SK-N-SH (cell line): ENCODE measurements at regions not wholly inside any gene's neighbourhood (a gene's known extent, or its start where the extent isn't known, plus 50 kb on each side); places are given as distances from the start of the nearest gene placed in this dataset.

Experiments used
- CTCF ChIA-PET: fragments of 300-600, 350-600 bp; formaldehyde crosslinking; extraction: SDS; loops from one replicate; lab custom pipeline; 2021; lab: Yijun Ruan, JAX
- POLR2A ChIA-PET: fragments of 350-600 bp; sonication (Branson Sonifier 250); formaldehyde crosslinking; extraction: SDS; loops from one replicate; lab custom pipeline; 2020; ENCODE audit warnings: antibody characterized with exemption, inconsistent platforms; lab: Yijun Ruan, JAX
- DNase-seq: peaks from one replicate; pipeline ENCODE4 v3.0.0; 2012
- H2AFZ ChIP-seq: fragments of 200-600 bp; sonication (generic); 2 replicates; pipeline ENCODE4 v1.8.1; 2016; ENCODE audit warnings: antibody characterized with exemption, mild to moderate bottlenecking, low read depth
- H3F3A ChIP-seq: fragments of 200-600 bp; sonication (generic); replicated peaks from 2 replicates; pipeline ENCODE3; 2016; ENCODE audit warnings: antibody characterized with exemption, mild to moderate bottlenecking; ENCODE audit not compliant: insufficient read depth
- H3K27ac ChIP-seq, 2 experiments: fragments of 200-500 bp in 1 of 2; fragments of 200-600 bp in 1 of 2; sonication (Bioruptor generic) in 1 of 2; sonication (generic), shearing (Covaris generic) in 1 of 2; 2 replicates each; pipeline versions ENCODE4 v1.5.1 to v1.6.1; 2014 to 2016; ENCODE audit warnings: low read depth in 2 of 2, inconsistent platforms in 1 of 2, low read length in 1 of 2, mild to moderate bottlenecking in 1 of 2, mixed read lengths in 1 of 2
- H3K27me3 ChIP-seq: fragments of 200-600 bp; sonication (generic), shearing (Covaris generic); 2 replicates; pipeline ENCODE4 v1.6.1; 2016; ENCODE audit warnings: mixed run types; ENCODE audit not compliant: insufficient read depth
- H3K36me3 ChIP-seq, 2 experiments: fragments of 200-500 bp in 1 of 2; fragments of 200-600 bp in 1 of 2; sonication (Bioruptor generic) in 1 of 2; sonication (generic) in 1 of 2; replicated peaks in 1 of 2; 2 replicates each; pipeline versions ENCODE3 to v1.5.1; 2014 to 2016; ENCODE audit warnings: low read length in 1 of 2, mild to moderate bottlenecking in 1 of 2; ENCODE audit not compliant: insufficient read depth in 2 of 2, control insufficient read depth in 1 of 2
- H3K4me1 ChIP-seq, 2 experiments: fragments of 200-500 bp in 1 of 2; fragments of 200-600 bp in 1 of 2; sonication (Bioruptor generic) in 1 of 2; sonication (generic), shearing (Covaris generic) in 1 of 2; 2 replicates each; pipeline versions ENCODE4 v1.5.1 to v1.6.1; 2014 to 2016; ENCODE audit warnings: low read depth in 1 of 2, low read length in 1 of 2, mixed run types in 1 of 2; ENCODE audit not compliant: insufficient read depth in 2 of 2, control insufficient read depth in 1 of 2
- H3K4me2 ChIP-seq: fragments of 200-600 bp; sonication (generic), shearing (Covaris generic); 2 replicates; pipeline ENCODE4 v1.6.1; 2017; ENCODE audit warnings: mixed run types
- H3K4me3 ChIP-seq, 2 experiments: fragments of 200-500 bp in 1 of 2; fragments of 200-600 bp in 1 of 2; sonication (Bioruptor generic) in 1 of 2; sonication (generic), shearing (Covaris generic) in 1 of 2; 2 replicates each; pipeline versions ENCODE4 v1.5.1 to v1.8.1; 2014 to 2016; ENCODE audit warnings: low read depth in 2 of 2, inconsistent platforms in 1 of 2, low read length in 1 of 2, mild to moderate bottlenecking in 1 of 2, mixed read lengths in 1 of 2, moderate library complexity in 1 of 2
- H3K79me2 ChIP-seq: fragments of 200-600 bp; sonication (generic); 2 replicates; pipeline ENCODE4 v1.8.1; 2017; ENCODE audit warnings: mild to moderate bottlenecking; ENCODE audit not compliant: insufficient read depth
- H3K9ac ChIP-seq: fragments of 200-600 bp; sonication (generic); 2 replicates; pipeline ENCODE4 v1.6.1; 2017; ENCODE audit warnings: mixed run types
- H3K9me2 ChIP-seq: fragments of 200-600 bp; sonication (generic); 2 replicates; pipeline ENCODE4 v1.6.1; 2017; ENCODE audit warnings: mixed run types
- H3K9me3 ChIP-seq: fragments of 200-600 bp; sonication (generic); 2 replicates; pipeline ENCODE4 v1.6.1; 2017; ENCODE audit warnings: mixed run types, mild to moderate bottlenecking, moderate library complexity
- H4K20me1 ChIP-seq: fragments of 200-600 bp; sonication (generic); 2 replicates; pipeline ENCODE4 v1.6.1; 2017; ENCODE audit warnings: mild to moderate bottlenecking, mixed run types; ENCODE audit not compliant: insufficient read depth
- CHD2 ChIP-seq: fragments of 150-350 bp; IDR thresholded peaks from 2 replicates; pipeline ENCODE4 v1.6.1; 2018; ENCODE audit warnings: low read length; ENCODE audit not compliant: partially characterized antibody
- ELF1 ChIP-seq: IDR thresholded peaks from 2 replicates; pipeline ENCODE4 v1.4.0; 2012
- EP300 ChIP-seq, 2 experiments: IDR thresholded peaks; 2 replicates each; pipeline versions ENCODE4 v1.4.0 to v1.6.1; 2012; ENCODE audit warnings: borderline replicate concordance in 1 of 2, low read depth in 1 of 2, low read length in 1 of 2
- EZH2phosphoT487 ChIP-seq: fragments of 200-600 bp; sonication (generic); IDR thresholded peaks from 2 replicates; pipeline ENCODE4 v1.6.1; 2017; ENCODE audit warnings: low read depth, mixed run types, mild to moderate bottlenecking, antibody characterized with exemption, moderate library complexity, borderline replicate concordance
- FOSL2 ChIP-seq: IDR thresholded peaks from 2 replicates; pipeline ENCODE4 v1.4.0; 2012; ENCODE audit warnings: low read depth, mild to moderate bottlenecking, moderate library complexity, borderline replicate concordance
- FOXJ3 ChIP-seq: sonication (generic); formaldehyde crosslinking; IDR thresholded peaks from 2 replicates; pipeline ENCODE4 v1.5.1; 2020; ENCODE audit warnings: mild to moderate bottlenecking, missing genetic modification reagents
- GABPA ChIP-seq: IDR thresholded peaks from 2 replicates; pipeline ENCODE4 v1.4.0; 2012; ENCODE audit warnings: low read depth, mild to moderate bottlenecking
- GATA2 ChIP-seq: sonication (generic); formaldehyde crosslinking; IDR thresholded peaks from 2 replicates; pipeline ENCODE4 v1.5.0; 2020; ENCODE audit warnings: mild to moderate bottlenecking, missing genetic modification reagents
- MAX ChIP-seq: IDR thresholded peaks from 2 replicates; pipeline ENCODE4 v1.4.0; 2012; ENCODE audit warnings: low read depth
- MEF2A ChIP-seq: IDR thresholded peaks from 2 replicates; pipeline ENCODE4 v1.4.0; 2012; ENCODE audit warnings: low read depth, borderline replicate concordance
- MXI1 ChIP-seq: IDR thresholded peaks from 2 replicates; pipeline ENCODE4 v1.6.1; 2012; ENCODE audit warnings: mild to moderate bottlenecking, low read depth, low read length, improper control_type of control experiment
- NRF1 ChIP-seq: IDR thresholded peaks from 2 replicates; pipeline ENCODE4 v1.6.1; 2012; ENCODE audit warnings: low read depth, mild to moderate bottlenecking, low read length
- RCOR1 ChIP-seq: fragments of 150-350 bp; IDR thresholded peaks from 2 replicates; pipeline ENCODE4 v1.6.1; 2017; ENCODE audit warnings: antibody characterized with exemption, low read length
- RFX5 ChIP-seq: IDR thresholded peaks from 2 replicates; pipeline ENCODE4 v1.6.1; 2012; ENCODE audit warnings: mild to moderate bottlenecking, improper control_type of control experiment, low read length
- RXRA ChIP-seq: IDR thresholded peaks from 2 replicates; pipeline ENCODE4 v1.4.0; 2012; ENCODE audit warnings: low read depth, mild to moderate bottlenecking, borderline replicate concordance
- SIN3A ChIP-seq: IDR thresholded peaks from 2 replicates; pipeline ENCODE4 v1.6.1; 2012; ENCODE audit warnings: low read depth, mild to moderate bottlenecking, low read length, moderate library complexity, borderline replicate concordance
- SMC3 ChIP-seq: IDR thresholded peaks from 2 replicates; pipeline ENCODE4 v1.6.1; 2012; ENCODE audit warnings: low read depth, low read length, improper control_type of control experiment
- TAF1 ChIP-seq: IDR thresholded peaks from 2 replicates; pipeline ENCODE4 v1.6.1; 2012; ENCODE audit warnings: low read depth, mild to moderate bottlenecking, low read length, moderate library complexity, borderline replicate concordance
- TCF12 ChIP-seq: IDR thresholded peaks from 2 replicates; pipeline ENCODE4 v1.4.0; 2012
- TEAD4 ChIP-seq: IDR thresholded peaks from 2 replicates; pipeline ENCODE4 v1.4.0; 2012; ENCODE audit warnings: mild to moderate bottlenecking, borderline replicate concordance; ENCODE audit not compliant: insufficient read depth
- WGBS: methylation state at CpG from one replicate; pipeline ENCODE4 v1.1.6; 2017; ENCODE audit warnings: low lambda C conversion rate; 5-methylcytosine and 5-hydroxymethylcytosine counted together
- TF ChIP-seq, protein P1 (sequence below): IDR thresholded peaks from 2 replicates; pipeline ENCODE4 v1.4.0; 2012; ENCODE audit warnings: low read depth, borderline replicate concordance
- TF ChIP-seq, protein P2 (sequence below): fragments of 200-600 bp; sonication (generic); IDR thresholded peaks from 2 replicates; pipeline ENCODE4 v1.6.1; 2017; ENCODE audit warnings: antibody characterized with exemption, mild to moderate bottlenecking, moderate library complexity

DNA sequence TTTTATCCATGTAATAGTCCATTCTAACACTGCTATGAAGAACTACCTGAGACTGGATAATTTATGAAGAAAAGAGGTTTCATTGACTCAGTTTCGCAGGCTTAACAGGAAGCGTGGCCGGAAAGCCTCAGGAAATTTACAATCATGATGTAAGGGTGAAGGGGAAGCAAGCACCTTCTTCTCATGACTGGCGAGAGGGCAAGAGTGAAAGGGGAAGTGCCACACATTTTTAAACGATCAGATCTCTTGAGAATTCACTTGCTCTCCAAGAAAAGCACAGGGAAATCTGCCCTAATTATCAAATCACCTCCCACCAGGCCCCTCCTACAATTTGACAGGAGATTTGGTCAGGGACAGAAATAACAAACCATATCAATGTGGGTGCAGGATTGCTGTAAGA, 859.7 kb downstream of the EPHA7 start:
- Histone ChIP-seq H3K4me2 (no peak overlapping the region), H2AFZ (no peak overlapping the region), H3K4me3 (no peak overlapping the region), H3K27ac (no peak overlapping the region), H3K9me2 (no peaks in the 10 kb centered on the region), H3K9ac (no peak overlapping the region), H4K20me1 (no peaks in the 10 kb centered on the region), H3K79me2 (no peaks in the 10 kb centered on the region), H3K4me1 (no peaks in the 10 kb centered on the region), H3F3A (no peaks in the 10 kb centered on the region), H3K27me3 (no peaks in the 10 kb centered on the region), H3K9me3 (no peaks in the 10 kb centered on the region), H3K36me3 (no peaks in the 10 kb centered on the region)
- ChIA-PET POLR2A (no interaction called here), CTCF (no interaction called here)
- TF ChIP-seq RXRA (no peak), SIN3A (no peak), RFX5 (no peak), EP300 (IDR thresholded peaks at IDR 0.05; ENCODE audit: borderline replicate concordance in 1 of 2, low read depth in 1 of 2, low read length in 1 of 2) (no peak), MAX (no peak), MXI1 (no peak), EZH2phosphoT487 (no peak), SMC3 (no peak), GATA2 (CRISPR knock-in tag) (no peak)
- DNase-seq, result no peak
- WGBS, result 17% methylated on average over 5 of the region's 5 CpGs

- Histone ChIP-seq H3F3A (no peaks in the 10 kb centered on the region), H3K4me2 (no peak overlapping the region), H3K4me1 (no peaks in the 10 kb centered on the region), H4K20me1 (no peaks in the 10 kb centered on the region), H3K9ac (no peak overlapping the region), H3K4me3 (no peak overlapping the region), H3K79me2 (no peaks in the 10 kb centered on the region), H3K9me2 (no peaks in the 10 kb centered on the region), H3K27me3 (no peaks in the 10 kb centered on the region), H3K36me3 (no peaks in the 10 kb centered on the region), H2AFZ (no peak overlapping the region), H3K27ac (no peak overlapping the region), H3K9me3 (no peaks in the 10 kb centered on the region; the same call in 1 of the 2 replicates)
- CTCF ChIA-PET, result no interaction called here
- no peak for DNase-seq
- WGBS, result 20% methylated on average over 2 of the region's 2 CpGs
- POLR2A ChIA-PET, result no interaction called here
- TF ChIP-seq ELF1 (no peak), TAF1 (no peak), TEAD4 (no peak), EZH2phosphoT487 (no peak), RCOR1 (no peak), NRF1 (no peak)
These were observed 860.4 kb downstream of the EPHA7 start for GRCh38 chr6:92559003-92559402.

DNA sequence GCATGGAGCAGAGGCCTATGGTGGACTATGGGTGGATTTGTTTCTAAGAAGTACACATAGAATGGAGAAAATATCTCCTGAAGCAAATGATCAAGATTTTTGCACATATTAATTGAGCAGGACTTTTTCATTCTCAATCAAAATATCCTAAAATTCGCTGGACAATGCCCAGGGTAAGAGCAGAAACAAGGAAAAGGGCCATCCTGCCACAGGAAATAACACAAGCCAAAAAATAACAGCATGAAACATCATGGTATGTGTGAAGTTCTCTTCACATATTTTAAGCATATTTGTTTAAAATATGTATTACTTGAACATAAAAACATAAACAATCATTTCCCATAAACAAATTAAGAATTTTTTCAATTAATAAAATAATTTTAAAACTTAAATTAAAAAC, 868.9 kb downstream of the EPHA7 start:
- no peak overlapping the region for H3K9ac ChIP-seq
- H3K4me2 ChIP-seq, result no peak overlapping the region
- no peaks in the 10 kb centered on the region; the same call in 1 of the 2 replicates for H3K9me3 ChIP-seq
- H3K4me1 ChIP-seq, result no peaks in the 10 kb centered on the region
- POLR2A ChIA-PET, result no interaction called here
- no peak overlapping the region for H2AFZ ChIP-seq
- TF ChIP-seq EP300 (IDR thresholded peaks at IDR 0.05; ENCODE audit: borderline replicate concordance in 1 of 2, low read depth in 1 of 2, low read length in 1 of 2) (no peak), RXRA (no peak), ELF1 (no peak), CHD2 (no peak), MEF2A (no peak), EZH2phosphoT487 (no peak), GABPA (no peak), FOSL2 (no peak), TCF12 (no peak), FOXJ3 (CRISPR knock-in tag) (no peak)
- TF ChIP-seq, protein P1, sequence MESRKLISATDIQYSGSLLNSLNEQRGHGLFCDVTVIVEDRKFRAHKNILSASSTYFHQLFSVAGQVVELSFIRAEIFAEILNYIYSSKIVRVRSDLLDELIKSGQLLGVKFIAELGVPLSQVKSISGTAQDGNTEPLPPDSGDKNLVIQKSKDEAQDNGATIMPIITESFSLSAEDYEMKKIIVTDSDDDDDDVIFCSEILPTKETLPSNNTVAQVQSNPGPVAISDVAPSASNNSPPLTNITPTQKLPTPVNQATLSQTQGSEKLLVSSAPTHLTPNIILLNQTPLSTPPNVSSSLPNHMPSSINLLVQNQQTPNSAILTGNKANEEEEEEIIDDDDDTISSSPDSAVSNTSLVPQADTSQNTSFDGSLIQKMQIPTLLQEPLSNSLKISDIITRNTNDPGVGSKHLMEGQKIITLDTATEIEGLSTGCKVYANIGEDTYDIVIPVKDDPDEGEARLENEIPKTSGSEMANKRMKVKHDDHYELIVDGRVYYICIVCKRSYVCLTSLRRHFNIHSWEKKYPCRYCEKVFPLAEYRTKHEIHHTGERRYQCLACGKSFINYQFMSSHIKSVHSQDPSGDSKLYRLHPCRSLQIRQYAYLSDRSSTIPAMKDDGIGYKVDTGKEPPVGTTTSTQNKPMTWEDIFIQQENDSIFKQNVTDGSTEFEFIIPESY, result no peak
- TF ChIP-seq, protein P2, sequence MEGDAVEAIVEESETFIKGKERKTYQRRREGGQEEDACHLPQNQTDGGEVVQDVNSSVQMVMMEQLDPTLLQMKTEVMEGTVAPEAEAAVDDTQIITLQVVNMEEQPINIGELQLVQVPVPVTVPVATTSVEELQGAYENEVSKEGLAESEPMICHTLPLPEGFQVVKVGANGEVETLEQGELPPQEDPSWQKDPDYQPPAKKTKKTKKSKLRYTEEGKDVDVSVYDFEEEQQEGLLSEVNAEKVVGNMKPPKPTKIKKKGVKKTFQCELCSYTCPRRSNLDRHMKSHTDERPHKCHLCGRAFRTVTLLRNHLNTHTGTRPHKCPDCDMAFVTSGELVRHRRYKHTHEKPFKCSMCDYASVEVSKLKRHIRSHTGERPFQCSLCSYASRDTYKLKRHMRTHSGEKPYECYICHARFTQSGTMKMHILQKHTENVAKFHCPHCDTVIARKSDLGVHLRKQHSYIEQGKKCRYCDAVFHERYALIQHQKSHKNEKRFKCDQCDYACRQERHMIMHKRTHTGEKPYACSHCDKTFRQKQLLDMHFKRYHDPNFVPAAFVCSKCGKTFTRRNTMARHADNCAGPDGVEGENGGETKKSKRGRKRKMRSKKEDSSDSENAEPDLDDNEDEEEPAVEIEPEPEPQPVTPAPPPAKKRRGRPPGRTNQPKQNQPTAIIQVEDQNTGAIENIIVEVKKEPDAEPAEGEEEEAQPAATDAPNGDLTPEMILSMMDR, result no peak
- TF ChIP-seq, all 33 proteins: peak for 0
- Histone ChIP-seq H3K79me2 (no peaks in the 10 kb centered on the region), H3K9me2 (no peaks in the 10 kb centered on the region), H3K36me3 (no peaks in the 10 kb centered on the region), H3K4me3 (no peak overlapping the region), H4K20me1 (no peaks in the 10 kb centered on the region), H3K27me3 (no peaks in the 10 kb centered on the region), H3F3A (no peaks in the 10 kb centered on the region), H3K27ac (no peak overlapping the region)
- 0% methylated on average over 1 of the region's 1 CpG for WGBS
- CTCF ChIA-PET, result no interaction called here
- no peak for DNase-seq
